Parathyroid adenoma (tissue), 2 donors: ENCODE measurements at regions not wholly inside any gene's neighbourhood (a gene's known extent, or its start where the extent isn't known, plus 50 kb on each side); places are given as distances from the start of the nearest gene placed in this dataset.

Source experiments
- H2AFZ ChIP-seq: fragments of 300-600 bp; sonication (generic); one replicate; pipeline ENCODE4 v1.7.0; 2017; ENCODE audit warnings: antibody characterized with exemption, mild to moderate bottlenecking
- H3K27ac ChIP-seq: fragments of 300-600 bp; sonication (generic); one replicate; pipeline ENCODE4 v1.7.0; 2017
- H3K27me3 ChIP-seq: fragments of 300-600 bp; sonication (generic); one replicate; pipeline ENCODE4 v1.7.0; 2017; ENCODE audit warnings: low read length; ENCODE audit not compliant: control insufficient read depth, insufficient read depth
- H3K36me3 ChIP-seq: fragments of 300-600 bp; sonication (generic); one replicate; pipeline ENCODE4 v1.7.0; 2017; ENCODE audit warnings: low read length; ENCODE audit not compliant: control insufficient read depth, insufficient read depth
- H3K4me1 ChIP-seq: fragments of 300-600 bp; sonication (generic); one replicate; pipeline ENCODE4 v1.7.0; 2017; ENCODE audit warnings: control low read depth
- H3K4me2 ChIP-seq: fragments of 300-600 bp; sonication (generic); one replicate; pipeline ENCODE4 v1.7.0; 2017; ENCODE audit warnings: low read length
- H3K4me3 ChIP-seq: fragments of 300-600 bp; sonication (generic); one replicate; pipeline ENCODE4 v1.7.0; 2017; ENCODE audit warnings: low read depth, low read length
- H3K79me2 ChIP-seq: fragments of 300-600 bp; sonication (generic); one replicate; pipeline ENCODE4 v1.7.0; 2017; ENCODE audit warnings: control low read depth
- H3K9ac ChIP-seq: fragments of 300-600 bp; sonication (generic); one replicate; pipeline ENCODE4 v1.7.0; 2017; ENCODE audit warnings: mild to moderate bottlenecking
- H3K9me3 ChIP-seq: fragments of 300-600 bp; sonication (generic); one replicate; pipeline ENCODE4 v1.7.0; 2017; ENCODE audit warnings: low read length; ENCODE audit not compliant: control insufficient read depth
- CTCF ChIP-seq: fragments of 300-600 bp; sonication (generic); IDR thresholded peaks from one replicate; pipeline ENCODE4 v1.7.0; 2017; ENCODE audit warnings: antibody characterized with exemption, mild to moderate bottlenecking
- donor health status: primary hyperparathyroidism.

- Histone ChIP-seq H3K9ac (no peak overlapping the region), H3K27me3 (no peaks in the 10 kb centered on the region), H3K79me2 (no peaks in the 10 kb centered on the region), H2AFZ (peak overlapping the region; percentile 42), H3K4me1 (no peaks in the 10 kb centered on the region), H3K36me3 (no peaks in the 10 kb centered on the region), H3K4me2 (peak overlapping the region; percentile 34), H3K9me3 (no peaks in the 10 kb centered on the region), H3K4me3 (no peak overlapping the region), H3K27ac (no peak overlapping the region)
- no peak for TF ChIP-seq CTCF
Observed at GRCh38 chr9:31347082-31347617, 1037.3 kb upstream of the ACO1 start.

DNA sequence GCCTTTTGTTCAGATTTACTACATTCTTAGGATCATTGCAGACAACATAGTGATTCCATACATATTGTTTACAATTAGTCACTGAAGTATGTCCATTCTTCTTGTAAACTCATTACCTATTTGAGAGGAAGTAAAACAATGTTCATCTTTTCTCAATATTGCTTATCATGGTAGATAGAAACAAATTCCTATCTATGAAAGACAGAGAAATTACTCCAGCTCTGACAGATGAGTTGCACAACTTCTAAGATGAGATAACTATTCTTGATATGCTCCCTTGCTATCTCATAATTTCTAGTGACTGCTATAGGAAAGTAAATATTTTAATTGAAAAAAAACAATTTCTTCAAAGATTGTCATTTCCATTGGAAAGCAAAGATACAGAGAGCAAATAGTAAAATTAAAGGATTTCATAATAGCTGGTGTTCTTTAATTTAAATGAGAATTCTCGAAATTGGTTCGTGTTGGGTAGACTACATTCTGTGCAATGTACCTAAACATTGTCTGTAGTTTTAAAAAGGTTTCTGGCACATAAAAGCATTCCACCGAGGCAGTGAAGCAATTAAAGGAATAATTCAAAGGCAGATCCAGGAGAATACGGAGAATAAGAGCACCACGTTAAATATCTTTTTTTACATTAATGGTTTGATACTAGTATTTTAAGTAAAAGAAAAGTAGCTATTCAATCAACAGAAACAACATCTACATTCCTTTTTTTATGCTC is 1029.1 kb upstream of the ACO1 start:
- H3K36me3 ChIP-seq: no peaks in the 10 kb centered on the region
- H3K9me3 ChIP-seq: no peaks in the 10 kb centered on the region
- H3K27me3 ChIP-seq: no peaks in the 10 kb centered on the region
- H3K4me3 ChIP-seq: no peak overlapping the region
- H3K9ac ChIP-seq: no peak overlapping the region
- H3K27ac ChIP-seq: no peak overlapping the region
- no peak overlapping the region for H2AFZ ChIP-seq
- TF ChIP-seq CTCF: no peak
- H3K4me1 ChIP-seq: no peaks in the 10 kb centered on the region
- H3K4me2 ChIP-seq: no peak overlapping the region
- no peaks in the 10 kb centered on the region for H3K79me2 ChIP-seq

DNA sequence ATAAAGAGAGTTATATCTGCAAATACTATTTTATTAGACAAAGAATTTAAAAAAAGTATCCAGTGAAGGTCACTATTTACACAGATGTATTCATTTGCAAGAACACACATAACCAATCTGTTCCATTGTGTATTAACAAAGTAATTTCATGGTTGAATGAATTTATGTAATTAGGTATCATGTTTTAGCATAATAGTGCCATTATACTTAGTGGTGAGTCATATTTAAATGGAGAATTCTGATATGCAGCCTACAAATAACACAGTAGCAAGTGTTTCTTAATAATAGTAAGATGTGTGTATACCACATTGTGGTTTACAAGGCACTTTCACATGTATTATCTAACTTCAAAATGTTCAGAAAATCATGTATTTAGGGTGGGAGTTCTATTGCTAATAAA is 1028.5 kb upstream of the ACO1 start:
- Histone ChIP-seq H3K79me2 (no peaks in the 10 kb centered on the region), H3K36me3 (no peaks in the 10 kb centered on the region), H3K4me2 (no peak overlapping the region), H3K9me3 (no peaks in the 10 kb centered on the region), H3K4me3 (no peak overlapping the region), H2AFZ (no peak overlapping the region), H3K4me1 (no peaks in the 10 kb centered on the region), H3K9ac (no peak overlapping the region), H3K27ac (no peak overlapping the region), H3K27me3 (no peaks in the 10 kb centered on the region)
- no peak for TF ChIP-seq CTCF

- no peak for TF ChIP-seq CTCF
- H3K79me2 ChIP-seq: no peaks in the 10 kb centered on the region
- no peak overlapping the region for H3K9ac ChIP-seq
- no peaks in the 10 kb centered on the region for H3K4me1 ChIP-seq
- no peak overlapping the region for H3K4me3 ChIP-seq
- no peaks in the 10 kb centered on the region for H3K36me3 ChIP-seq
- no peak overlapping the region for H2AFZ ChIP-seq
- no peaks in the 10 kb centered on the region for H3K27me3 ChIP-seq
- H3K9me3 ChIP-seq: no peaks in the 10 kb centered on the region
- no peak overlapping the region for H3K4me2 ChIP-seq
- H3K27ac ChIP-seq: no peak overlapping the region
Observed at GRCh38 chr9:31359071-31359470, 1025.4 kb upstream of the ACO1 start.

DNA sequence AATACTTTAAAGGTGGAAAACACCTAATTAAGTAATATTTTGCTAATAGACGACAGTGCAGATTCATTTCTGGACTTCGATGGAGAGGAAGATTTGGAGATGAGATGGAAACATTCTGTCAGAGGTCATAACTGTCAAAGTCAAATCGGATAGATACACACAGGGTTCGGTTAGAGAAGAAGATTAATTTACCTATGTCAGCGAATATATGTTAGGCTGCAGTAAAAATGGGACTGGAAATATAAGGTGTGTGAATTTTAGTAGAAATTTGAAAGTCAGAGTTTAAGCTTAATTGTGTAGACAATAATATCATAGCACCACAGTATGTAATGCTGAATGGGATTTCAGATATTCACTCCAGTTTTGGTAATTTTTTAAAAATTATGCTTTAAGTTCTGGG is 1020.3 kb upstream of the ACO1 start:
- H3K27ac ChIP-seq: no peak overlapping the region
- H3K27me3 ChIP-seq: no peaks in the 10 kb centered on the region
- no peak overlapping the region for H3K4me3 ChIP-seq
- H3K79me2 ChIP-seq: no peaks in the 10 kb centered on the region
- H3K4me1 ChIP-seq: no peaks in the 10 kb centered on the region
- H3K9ac ChIP-seq: no peak overlapping the region
- no peak overlapping the region for H2AFZ ChIP-seq
- no peaks in the 10 kb centered on the region for H3K9me3 ChIP-seq
- H3K4me2 ChIP-seq: no peak overlapping the region
- H3K36me3 ChIP-seq: no peaks in the 10 kb centered on the region
- TF ChIP-seq CTCF: no peak
